ENCODE measurements at regions not wholly inside any gene's neighbourhood (a gene's known extent, or its start where the extent isn't known, plus 50 kb on each side); places are given as distances from the start of the nearest gene placed in this dataset.

DNA sequence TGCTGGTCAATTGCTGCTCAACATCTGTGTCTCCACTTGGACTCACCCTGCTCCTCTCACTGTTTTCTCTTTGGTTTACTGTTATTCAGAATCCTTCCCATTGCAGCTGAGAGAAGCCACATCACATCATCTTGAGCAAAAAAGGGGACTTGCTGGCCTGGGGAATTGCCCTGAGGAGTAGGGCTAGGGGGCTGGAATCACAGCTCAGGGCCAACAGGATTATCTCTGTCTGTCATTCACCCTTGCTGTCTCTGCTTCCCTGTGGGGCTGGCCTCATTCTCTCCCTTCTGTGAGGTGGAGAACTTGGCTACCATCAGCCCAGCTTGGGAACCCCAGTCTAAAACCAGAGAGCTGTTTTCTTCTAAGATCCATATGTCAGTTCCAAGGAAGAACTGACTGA lies 140.7 kb upstream of the WNT4 start:
- TF ChIP-seq, protein P1, sequence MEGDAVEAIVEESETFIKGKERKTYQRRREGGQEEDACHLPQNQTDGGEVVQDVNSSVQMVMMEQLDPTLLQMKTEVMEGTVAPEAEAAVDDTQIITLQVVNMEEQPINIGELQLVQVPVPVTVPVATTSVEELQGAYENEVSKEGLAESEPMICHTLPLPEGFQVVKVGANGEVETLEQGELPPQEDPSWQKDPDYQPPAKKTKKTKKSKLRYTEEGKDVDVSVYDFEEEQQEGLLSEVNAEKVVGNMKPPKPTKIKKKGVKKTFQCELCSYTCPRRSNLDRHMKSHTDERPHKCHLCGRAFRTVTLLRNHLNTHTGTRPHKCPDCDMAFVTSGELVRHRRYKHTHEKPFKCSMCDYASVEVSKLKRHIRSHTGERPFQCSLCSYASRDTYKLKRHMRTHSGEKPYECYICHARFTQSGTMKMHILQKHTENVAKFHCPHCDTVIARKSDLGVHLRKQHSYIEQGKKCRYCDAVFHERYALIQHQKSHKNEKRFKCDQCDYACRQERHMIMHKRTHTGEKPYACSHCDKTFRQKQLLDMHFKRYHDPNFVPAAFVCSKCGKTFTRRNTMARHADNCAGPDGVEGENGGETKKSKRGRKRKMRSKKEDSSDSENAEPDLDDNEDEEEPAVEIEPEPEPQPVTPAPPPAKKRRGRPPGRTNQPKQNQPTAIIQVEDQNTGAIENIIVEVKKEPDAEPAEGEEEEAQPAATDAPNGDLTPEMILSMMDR (IDR thresholded peaks at IDR 0.05; ENCODE audit: low read length) = no peak
- TF ChIP-seq EZH2 (IDR thresholded peaks at IDR 0.05; ENCODE audit: borderline replicate concordance, low read length) = no peak

Data from OCI-LY1 (cell line).